AG09309 (cell line): ENCODE measurements at regions not wholly inside any gene's neighbourhood (a gene's known extent, or its start where the extent isn't known, plus 50 kb on each side); places are given as distances from the start of the nearest gene placed in this dataset.

Experiments
- DNase-seq: peaks from one replicate; pipeline ENCODE4 v3.0.0-alpha.2; 2010; ENCODE audit warnings: low read depth
- H3K4me3 ChIP-seq: 2 replicates; pipeline ENCODE4 v1.5.1; 2011; ENCODE audit warnings: mild to moderate bottlenecking, low read depth, low read length, moderate library complexity; ENCODE audit not compliant: control insufficient read depth
- TF ChIP-seq, protein P1 (sequence below): IDR thresholded peaks from 2 replicates; pipeline ENCODE4 v1.5.1; 2011; ENCODE audit warnings: mild to moderate bottlenecking, low read depth, low read length, inconsistent platforms; ENCODE audit not compliant: insufficient read depth, control insufficient read depth; ENCODE audit errors: missing control alignments

DNA sequence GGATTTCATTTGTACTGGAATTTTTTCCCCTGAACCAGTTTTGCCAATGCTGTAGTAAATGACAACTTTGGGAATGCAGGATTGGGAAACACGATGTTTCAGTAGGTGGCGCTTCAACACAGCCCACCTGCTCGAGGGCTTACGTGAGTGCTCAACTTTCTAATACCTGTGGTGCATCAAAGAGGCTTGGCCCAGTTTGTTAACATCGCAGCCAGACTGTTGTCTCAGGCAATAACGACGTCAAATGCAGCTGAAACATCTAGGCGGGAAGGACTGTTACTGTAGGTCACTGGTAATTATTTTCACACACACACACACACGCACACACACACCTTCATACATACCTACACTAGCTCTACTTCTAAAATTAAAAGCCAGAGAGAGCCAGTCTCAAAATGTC, 815.5 kb upstream of the SLC35B3 start:
- DNase-seq = peak; percentile 20
- TF ChIP-seq, protein P1, sequence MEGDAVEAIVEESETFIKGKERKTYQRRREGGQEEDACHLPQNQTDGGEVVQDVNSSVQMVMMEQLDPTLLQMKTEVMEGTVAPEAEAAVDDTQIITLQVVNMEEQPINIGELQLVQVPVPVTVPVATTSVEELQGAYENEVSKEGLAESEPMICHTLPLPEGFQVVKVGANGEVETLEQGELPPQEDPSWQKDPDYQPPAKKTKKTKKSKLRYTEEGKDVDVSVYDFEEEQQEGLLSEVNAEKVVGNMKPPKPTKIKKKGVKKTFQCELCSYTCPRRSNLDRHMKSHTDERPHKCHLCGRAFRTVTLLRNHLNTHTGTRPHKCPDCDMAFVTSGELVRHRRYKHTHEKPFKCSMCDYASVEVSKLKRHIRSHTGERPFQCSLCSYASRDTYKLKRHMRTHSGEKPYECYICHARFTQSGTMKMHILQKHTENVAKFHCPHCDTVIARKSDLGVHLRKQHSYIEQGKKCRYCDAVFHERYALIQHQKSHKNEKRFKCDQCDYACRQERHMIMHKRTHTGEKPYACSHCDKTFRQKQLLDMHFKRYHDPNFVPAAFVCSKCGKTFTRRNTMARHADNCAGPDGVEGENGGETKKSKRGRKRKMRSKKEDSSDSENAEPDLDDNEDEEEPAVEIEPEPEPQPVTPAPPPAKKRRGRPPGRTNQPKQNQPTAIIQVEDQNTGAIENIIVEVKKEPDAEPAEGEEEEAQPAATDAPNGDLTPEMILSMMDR = peak; percentile 79
- H3K4me3 ChIP-seq = no peak overlapping the region

DNA sequence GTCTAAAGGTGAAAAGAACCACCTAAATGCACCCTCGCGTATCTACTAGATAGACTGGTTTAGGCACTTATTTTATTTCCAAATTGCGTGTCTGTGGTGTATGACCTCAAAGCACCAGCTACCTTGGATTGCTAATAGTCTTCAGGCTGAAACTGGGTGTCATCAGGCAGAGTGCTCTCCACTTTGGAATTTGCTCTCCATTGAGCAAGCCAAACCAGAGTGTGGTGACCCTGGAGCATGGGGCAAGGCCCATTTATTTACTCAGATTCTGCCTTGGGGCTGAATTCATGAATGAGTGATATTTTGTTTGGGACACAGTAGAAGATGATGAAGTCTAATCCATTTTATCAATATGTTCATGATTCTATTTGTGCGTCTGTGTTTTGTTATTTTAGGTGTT, 812.8 kb upstream of the SLC35B3 start:
- no peak overlapping the region for H3K4me3 ChIP-seq
- TF ChIP-seq, protein P1 = no peak

DNA sequence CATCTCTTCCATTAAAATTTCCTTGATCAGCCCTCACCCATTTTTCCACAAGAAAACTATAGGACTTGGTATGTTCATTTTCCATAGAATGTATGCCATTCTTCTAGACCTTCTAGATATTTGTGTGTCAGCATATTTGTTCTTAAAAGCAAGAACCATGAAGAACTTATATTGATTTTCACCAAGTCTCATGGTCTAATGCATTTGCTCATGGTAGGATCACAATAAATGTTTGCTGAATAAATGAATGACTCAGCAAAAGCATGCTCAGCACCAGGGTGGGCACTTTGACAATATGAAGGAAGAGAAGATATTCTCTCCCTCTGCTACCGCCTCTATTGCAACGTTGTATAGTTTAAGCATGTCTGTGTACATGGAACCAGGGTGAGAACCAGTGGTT, 805.5 kb upstream of the SLC35B3 start:
- no peak overlapping the region for H3K4me3 ChIP-seq
- DNase-seq = no peak
- TF ChIP-seq, protein P1 = no peak

More for the DNA sequence above, 812.8 kb upstream of the SLC35B3 start:
- no peak for DNase-seq

DNA sequence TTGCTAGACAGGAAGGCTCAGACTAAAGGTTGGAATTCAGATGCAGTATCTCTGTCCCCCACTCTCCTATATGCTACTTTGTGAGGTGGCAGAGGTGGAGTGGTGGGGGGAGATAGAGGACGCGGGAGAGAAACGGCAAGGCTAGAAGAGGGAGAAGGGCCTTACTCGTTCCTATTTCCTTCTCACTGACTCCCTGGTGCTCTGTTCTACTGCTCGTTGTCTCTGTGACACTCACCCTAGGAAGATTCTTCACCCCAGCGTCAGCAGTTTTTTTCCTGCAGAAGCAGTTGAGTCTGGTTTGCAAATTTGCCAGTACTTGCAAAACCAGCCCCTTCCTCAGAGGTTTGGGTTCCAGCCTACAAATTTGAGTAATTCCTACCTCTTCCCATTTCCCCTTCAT, 801.1 kb upstream of the SLC35B3 start:
- DNase-seq = no peak
- TF ChIP-seq, protein P1 = no peak
- no peak overlapping the region for H3K4me3 ChIP-seq

DNA sequence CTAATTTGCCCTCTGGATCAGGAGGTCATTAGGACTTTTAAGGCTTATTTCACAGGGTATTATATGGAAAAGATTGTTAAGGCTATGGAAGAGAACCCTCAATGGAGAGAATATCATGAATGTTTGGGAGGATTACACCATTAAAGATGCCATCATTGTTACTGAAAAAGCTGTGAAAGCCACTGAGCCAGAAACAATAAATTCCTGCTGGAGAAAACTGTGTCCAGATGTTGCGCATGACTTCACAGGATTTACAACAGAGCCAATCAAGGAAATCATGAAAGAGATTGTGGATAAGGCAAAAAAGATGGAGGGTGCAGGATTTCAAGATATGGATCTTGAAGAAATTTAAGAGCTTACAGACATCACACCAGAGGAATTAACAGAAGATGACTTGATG, 798.3 kb upstream of the SLC35B3 start:
- H3K4me3 ChIP-seq = no peak overlapping the region
- no peak for DNase-seq
- TF ChIP-seq, protein P1 = no peak

DNA sequence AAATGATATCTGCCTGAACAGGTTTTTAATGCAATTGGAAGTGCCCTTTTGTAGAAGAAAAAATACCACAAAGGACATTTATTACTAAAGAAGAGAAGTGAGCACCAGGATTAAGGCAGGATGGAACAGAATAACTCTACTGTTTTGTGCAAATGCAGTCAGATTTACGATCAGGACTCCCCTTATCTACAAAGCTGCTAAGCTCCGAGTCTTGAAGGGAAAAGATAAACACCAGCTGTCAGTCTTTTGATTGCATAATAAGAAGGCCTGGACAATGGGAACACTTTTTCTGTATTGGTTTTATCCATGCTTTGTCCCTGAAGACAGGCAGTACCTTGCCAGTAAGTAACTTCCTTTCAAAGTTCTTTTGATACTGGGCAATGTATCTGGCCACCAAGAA, 797.9 kb upstream of the SLC35B3 start:
- no peak for DNase-seq
- no peak overlapping the region for H3K4me3 ChIP-seq
- TF ChIP-seq, protein P1 = no peak

DNA sequence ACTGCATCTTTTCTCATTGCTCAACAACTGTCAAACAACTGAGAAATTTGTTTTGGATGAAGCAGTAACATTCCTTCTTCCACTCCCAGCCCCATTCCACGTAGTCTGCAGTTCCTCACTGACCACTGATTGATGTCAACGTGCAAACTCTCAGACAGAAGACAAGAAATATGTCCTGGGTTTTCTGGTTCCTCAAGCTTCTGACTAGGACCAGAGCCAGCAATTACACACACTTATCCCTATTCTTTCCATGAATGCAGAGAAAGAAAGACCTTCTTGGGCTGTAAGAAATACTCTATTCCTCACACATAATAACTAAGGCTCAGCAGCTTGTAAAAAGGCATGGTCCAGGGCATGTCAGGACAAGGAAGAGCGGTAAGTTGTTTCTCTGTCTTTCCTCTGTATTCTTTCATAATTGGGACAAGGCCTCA, 790.1 kb upstream of the SLC35B3 start:
- TF ChIP-seq, protein P1 = no peak
- peak; percentile 66 for DNase-seq
- H3K4me3 ChIP-seq = no peak overlapping the region
